CD14-positive monocyte (primary cell): ENCODE measurements at regions not wholly inside any gene's neighbourhood (a gene's known extent, or its start where the extent isn't known, plus 50 kb on each side); places are given as distances from the start of the nearest gene placed in this dataset.

Experiments used
- DNase-seq, 3 donors: peaks; one replicate each; pipeline ENCODE4 v3.0.0-alpha.2; 2011 to 2022
- H2AFZ ChIP-seq: 2 replicates; pipeline ENCODE4 v1.6.0; 2012; ENCODE audit warnings: mild to moderate bottlenecking, low read depth, low read length, inconsistent platforms; ENCODE audit not compliant: insufficient read depth, poor library complexity, severe bottlenecking
- H3K27ac ChIP-seq, 2 donors: 1 replicate in 1 of 2; 2 replicates in 1 of 2; pipeline ENCODE4 v1.5.1; 2012 to 2013; ENCODE audit warnings: low read length in 2 of 2, control low read depth in 1 of 2, inconsistent platforms in 1 of 2, low read depth in 1 of 2, mild to moderate bottlenecking in 1 of 2
- H3K27me3 ChIP-seq, 2 donors: one replicate each; pipeline versions ENCODE4 v1.6.0 to v1.6.1; 2011 to 2013; ENCODE audit warnings: low read length in 2 of 2; ENCODE audit not compliant: control insufficient read depth in 2 of 2, insufficient read depth in 2 of 2
- H3K36me3 ChIP-seq, 2 donors: replicated peaks in 1 of 2; 1 replicate in 1 of 2; 2 replicates in 1 of 2; pipeline versions ENCODE4 v1.5.1 to v1.6.1; 2012 to 2013; ENCODE audit warnings: low read length in 2 of 2, control low read depth in 1 of 2, inconsistent platforms in 1 of 2, mild to moderate bottlenecking in 1 of 2; ENCODE audit not compliant: insufficient read depth in 2 of 2, control insufficient read depth in 1 of 2
- H3K4me1 ChIP-seq, 2 donors: 1 replicate in 1 of 2; 2 replicates in 1 of 2; pipeline versions ENCODE4 v1.5.1 to v1.6.1; 2012 to 2013; ENCODE audit warnings: low read length in 2 of 2, control low read depth in 1 of 2, inconsistent platforms in 1 of 2, mild to moderate bottlenecking in 1 of 2, moderate library complexity in 1 of 2; ENCODE audit not compliant: insufficient read depth in 2 of 2, control insufficient read depth in 1 of 2
- H3K4me2 ChIP-seq: replicated peaks from 2 replicates; pipeline ENCODE3; 2012; ENCODE audit warnings: low read length, moderate library complexity, mild to moderate bottlenecking; ENCODE audit not compliant: poor library complexity, severe bottlenecking; ENCODE audit errors: extremely low read depth
- H3K4me3 ChIP-seq, 3 experiments: fragments of 200-600 bp in 1 of 3; sonication (generic) in 1 of 3; replicated peaks in 1 of 3; 1 replicate in 2 of 3; 2 replicates in 1 of 3; pipeline ENCODE4 v1.5.1; 2011 to 2013; ENCODE audit warnings: low read length in 3 of 3, mild to moderate bottlenecking in 3 of 3, control low read depth in 2 of 3, low read depth in 2 of 3, inconsistent platforms in 1 of 3, moderate library complexity in 1 of 3
- H3K79me2 ChIP-seq: 2 replicates; pipeline ENCODE4 v1.6.0; 2012; ENCODE audit warnings: mild to moderate bottlenecking, control low read depth, inconsistent platforms, low read length, moderate library complexity; ENCODE audit not compliant: insufficient read depth
- H3K9ac ChIP-seq: 2 replicates; pipeline ENCODE4 v1.6.0; 2017; ENCODE audit warnings: low read length, mild to moderate bottlenecking; ENCODE audit not compliant: insufficient read depth, poor library complexity, severe bottlenecking
- H3K9me3 ChIP-seq, 2 donors: replicated peaks in 1 of 2; 1 replicate in 1 of 2; 2 replicates in 1 of 2; pipeline versions ENCODE4 v1.5.1 to v1.6.1; 2012 to 2013; ENCODE audit warnings: low read length in 2 of 2, control low read depth in 1 of 2; ENCODE audit not compliant: control insufficient read depth in 1 of 2, insufficient read depth in 1 of 2
- H4K20me1 ChIP-seq: 2 replicates; pipeline ENCODE4 v1.6.0; 2012; ENCODE audit warnings: mild to moderate bottlenecking, low read length, control low read depth, moderate library complexity; ENCODE audit not compliant: insufficient read depth
- H3K27ac Mint-ChIP-seq, 7 donors: one replicate each; pipeline ENCODE4 v1.8.0; 2020; ENCODE audit warnings: mild to moderate bottlenecking in 7 of 7, mixed read lengths in 7 of 7, moderate library complexity in 6 of 7, inconsistent platforms in 2 of 7
- H3K27me3 Mint-ChIP-seq, 3 donors: one replicate each; pipeline ENCODE4 v1.8.0; 2021 to 2022; ENCODE audit warnings: low read depth in 3 of 3, mild to moderate bottlenecking in 3 of 3, mixed read lengths in 3 of 3, moderate library complexity in 3 of 3, inconsistent platforms in 1 of 3
- H3K36me3 Mint-ChIP-seq, 2 donors: one replicate each; pipeline ENCODE4 v1.8.0; 2020; ENCODE audit warnings: mixed read lengths in 2 of 2, inconsistent platforms in 1 of 2, mild to moderate bottlenecking in 1 of 2
- H3K4me1 Mint-ChIP-seq: one replicate; pipeline ENCODE4 v1.8.0; 2020; ENCODE audit warnings: mild to moderate bottlenecking, mixed read lengths
- H3K4me3 Mint-ChIP-seq, 2 donors: one replicate each; pipeline ENCODE4 v1.8.0; 2020; ENCODE audit warnings: mild to moderate bottlenecking in 2 of 2, mixed read lengths in 2 of 2, moderate library complexity in 1 of 2
- H3K9me3 Mint-ChIP-seq, 7 donors: one replicate each; pipeline ENCODE4 v1.8.0; 2020 to 2022; ENCODE audit warnings: mixed read lengths in 7 of 7, mild to moderate bottlenecking in 6 of 7, moderate library complexity in 6 of 7, inconsistent platforms in 2 of 7
- WGBS: methylation state at CpG from one replicate; pipeline ENCODE4 v1.1.5; 2013; ENCODE audit warnings: missing lambda C conversion rate; ENCODE audit not compliant: insufficient coverage; 5-methylcytosine and 5-hydroxymethylcytosine counted together
- intact Hi-C, 2 donors: fragments of 100-400 bp; cut with micrococcal nuclease; formaldehyde crosslinking; loops; one replicate each; pipeline versions ENCODE4 v1.15.0 to v1.15.1; 2023
- TF ChIP-seq, protein P1 (sequence below): fragments of 200-600 bp; IDR thresholded peaks from one replicate; pipeline ENCODE4 v1.8.0; 2022; ENCODE audit warnings: antibody characterized with exemption, mild to moderate bottlenecking

DNA sequence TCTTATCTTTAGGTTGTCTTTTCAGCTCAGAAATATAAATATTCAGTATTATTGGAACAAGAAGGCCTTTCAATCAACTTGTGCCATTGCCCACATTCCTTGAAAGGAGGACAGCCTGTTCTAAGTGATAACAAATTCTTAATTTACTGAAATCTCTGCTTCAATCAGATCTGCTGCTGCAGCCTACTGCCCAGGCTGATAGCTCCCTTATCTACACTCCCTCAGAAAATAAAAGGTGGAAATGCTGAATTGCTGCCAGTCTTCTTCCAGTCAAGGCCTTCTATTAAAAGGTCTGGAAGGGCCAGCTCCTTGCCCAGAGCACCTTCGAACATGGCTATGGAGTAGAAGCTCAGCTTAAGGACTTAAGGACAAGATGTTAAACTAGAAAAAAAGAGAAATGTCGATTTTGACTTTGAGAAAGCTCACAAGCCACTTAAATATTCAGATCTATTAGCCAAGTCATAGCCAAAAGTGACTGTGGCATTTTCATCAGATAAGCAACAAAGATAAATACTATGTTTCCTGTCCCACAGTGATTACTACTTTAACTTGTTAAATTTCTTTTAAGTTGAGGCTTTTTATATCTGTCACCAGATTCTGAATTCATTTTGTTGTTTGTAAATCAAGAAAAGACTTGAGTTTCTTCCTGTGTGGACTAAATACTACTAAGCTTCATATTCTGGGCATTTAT lies 480.5 kb upstream of the CBLB start:
- Histone ChIP-seq H3K4me3 (no peak overlapping the region), H3K9me3 (no peaks in the 10 kb centered on the region), H3K9ac (no peak overlapping the region), H3K4me2 (no peak overlapping the region), H3K4me1 (no peaks in the 10 kb centered on the region), H3K27me3 (no peaks in the 10 kb centered on the region), H4K20me1 (no peaks in the 10 kb centered on the region), H2AFZ (no peak overlapping the region), H3K27ac (no peak overlapping the region), H3K79me2 (no peaks in the 10 kb centered on the region), H3K36me3 (no peaks in the 10 kb centered on the region)
- WGBS: no CpG with 5 or more reads among the region's 2 CpGs
- Mint-ChIP-seq H3K36me3 (no peaks in the 10 kb centered on the region), H3K9me3 (peaks cover 0 to 10% (median 3%) of the 10 kb centered on the region in 7 donors), H3K27ac (no peak overlapping the region), H3K27me3 (peaks cover 0 to under 1% (median 0%) of the 10 kb centered on the region in 3 donors), H3K4me1 (no peaks in the 10 kb centered on the region), H3K4me3 (no peak overlapping the region)
- no peak for DNase-seq
- intact Hi-C loops: no loop called here
- TF ChIP-seq, protein P1, sequence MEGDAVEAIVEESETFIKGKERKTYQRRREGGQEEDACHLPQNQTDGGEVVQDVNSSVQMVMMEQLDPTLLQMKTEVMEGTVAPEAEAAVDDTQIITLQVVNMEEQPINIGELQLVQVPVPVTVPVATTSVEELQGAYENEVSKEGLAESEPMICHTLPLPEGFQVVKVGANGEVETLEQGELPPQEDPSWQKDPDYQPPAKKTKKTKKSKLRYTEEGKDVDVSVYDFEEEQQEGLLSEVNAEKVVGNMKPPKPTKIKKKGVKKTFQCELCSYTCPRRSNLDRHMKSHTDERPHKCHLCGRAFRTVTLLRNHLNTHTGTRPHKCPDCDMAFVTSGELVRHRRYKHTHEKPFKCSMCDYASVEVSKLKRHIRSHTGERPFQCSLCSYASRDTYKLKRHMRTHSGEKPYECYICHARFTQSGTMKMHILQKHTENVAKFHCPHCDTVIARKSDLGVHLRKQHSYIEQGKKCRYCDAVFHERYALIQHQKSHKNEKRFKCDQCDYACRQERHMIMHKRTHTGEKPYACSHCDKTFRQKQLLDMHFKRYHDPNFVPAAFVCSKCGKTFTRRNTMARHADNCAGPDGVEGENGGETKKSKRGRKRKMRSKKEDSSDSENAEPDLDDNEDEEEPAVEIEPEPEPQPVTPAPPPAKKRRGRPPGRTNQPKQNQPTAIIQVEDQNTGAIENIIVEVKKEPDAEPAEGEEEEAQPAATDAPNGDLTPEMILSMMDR: no peak

DNA sequence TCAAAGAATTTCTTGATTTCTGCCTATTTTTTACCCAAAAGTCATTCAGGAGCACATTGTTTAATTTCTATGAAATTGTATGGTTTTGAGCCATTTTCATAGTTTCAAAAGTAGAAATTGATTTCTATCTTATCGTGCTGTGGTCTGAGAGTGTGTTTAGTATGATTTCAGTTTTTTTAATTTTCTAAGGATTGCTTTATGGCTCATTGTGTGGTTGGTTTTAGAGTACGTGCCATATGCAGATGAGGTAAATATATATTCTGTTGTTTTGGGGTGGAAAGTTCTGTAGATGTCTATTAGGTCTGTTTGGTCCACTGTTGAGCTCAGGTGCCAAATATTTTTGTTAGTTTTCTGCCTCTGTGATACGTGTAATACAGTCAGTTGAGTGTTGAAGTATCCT lies 487.1 kb upstream of the CBLB start:
- no peaks in the 10 kb centered on the region for H3K27me3 ChIP-seq
- no peak for DNase-seq

More for the DNA sequence above, 487.1 kb upstream of the CBLB start:
- H3K4me1 ChIP-seq: no peaks in the 10 kb centered on the region
- no peaks in the 10 kb centered on the region for H3K79me2 ChIP-seq
- Mint-ChIP-seq H3K4me3 (no peak overlapping the region), H3K36me3 (no peaks in the 10 kb centered on the region), H3K4me1 (no peaks in the 10 kb centered on the region), H3K9me3 (peaks cover 8 to 38% (median 21%) of the 10 kb centered on the region in 7 donors), H3K27me3 (peaks cover 0 to 5% (median 0%) of the 10 kb centered on the region in 3 donors), H3K27ac (no peak overlapping the region)
- WGBS: 94% methylated on average over 3 of the region's 3 CpGs
- intact Hi-C loops: no loop called here
- no peak overlapping the region for H2AFZ ChIP-seq
- peaks cover 19 to 20% of the 10 kb centered on the region in 2 donors for H3K9me3 ChIP-seq
- H3K27ac ChIP-seq: no peak overlapping the region
- no peak overlapping the region for H3K4me2 ChIP-seq
- no peak overlapping the region for H3K4me3 ChIP-seq
- H3K9ac ChIP-seq: no peak overlapping the region
- H4K20me1 ChIP-seq: no peaks in the 10 kb centered on the region
- no peaks in the 10 kb centered on the region for H3K36me3 ChIP-seq
- TF ChIP-seq, protein P1: no peak
